PC-3 (cell line): ENCODE measurements at regions not wholly inside any gene's neighbourhood (a gene's known extent, or its start where the extent isn't known, plus 50 kb on each side); places are given as distances from the start of the nearest gene placed in this dataset.

Experiments used
- ATAC-seq: fragments of 200-7000 bp; cut with Tn5 transposase; 2 replicates; pipeline ENCODE4 v1.9.1; 2020; ENCODE audit warnings: mild to moderate bottlenecking, moderate library complexity
- BruUV-seq: library from RNA; stranded (reverse); fragments of 400-500 nt; replicated peaks from 2 replicates; lab custom pipeline; 2021; lab: Mats Ljungman, UMichigan
- CTCF ChIA-PET: fragments of 300-600 bp; sonication (Branson Sonifier 250); formaldehyde crosslinking; loops from one replicate; lab custom pipeline; 2022; ENCODE audit warnings: antibody characterized with exemption; lab: Charles Lee
- POLR2A ChIA-PET: fragments of 300-600 bp; sonication (Branson Sonifier 250); formaldehyde crosslinking; loops from one replicate; lab custom pipeline; 2022; ENCODE audit warnings: antibody characterized with exemption; ENCODE audit not compliant: unreplicated experiment; lab: Charles Lee
- DNase-seq: peaks from one replicate; pipeline ENCODE4 v3.0.0-alpha.2; 2015
- H2AFZ ChIP-seq: fragments of 300-600 bp; sonication (generic); 2 replicates; pipeline ENCODE4 v1.6.0; 2016; ENCODE audit warnings: antibody characterized with exemption, low read length
- H3F3A ChIP-seq: fragments of 300-600 bp; sonication (generic); one replicate; pipeline ENCODE4 v1.6.0; 2017; ENCODE audit warnings: antibody characterized with exemption, low read length, control low read depth, mild to moderate bottlenecking; ENCODE audit not compliant: unreplicated experiment
- H3K27ac ChIP-seq: fragments of 300-600 bp; sonication (generic); 2 replicates; pipeline ENCODE4 v1.5.1; 2016; ENCODE audit warnings: mild to moderate bottlenecking, low read length
- H3K27me3 ChIP-seq: fragments of 300-600 bp; sonication (generic); 2 replicates; pipeline ENCODE4 v1.6.1; 2016; ENCODE audit warnings: low read length, mixed read lengths
- H3K36me3 ChIP-seq: fragments of 300-600 bp; sonication (generic); 2 replicates; pipeline ENCODE4 v1.6.1; 2016; ENCODE audit warnings: low read depth, mixed run types, low read length, mixed read lengths
- H3K4me1 ChIP-seq: fragments of 300-600 bp; sonication (generic); 2 replicates; pipeline ENCODE4 v1.5.1; 2016; ENCODE audit warnings: low read length; ENCODE audit not compliant: insufficient read depth
- H3K4me2 ChIP-seq: fragments of 300-600 bp; sonication (generic); 2 replicates; pipeline ENCODE4 v1.6.0; 2016; ENCODE audit warnings: low read length
- H3K4me3 ChIP-seq: fragments of 300-600 bp; sonication (generic); 2 replicates; pipeline ENCODE4 v1.5.1; 2016; ENCODE audit warnings: mild to moderate bottlenecking, low read length, mixed read lengths
- H3K79me2 ChIP-seq: fragments of 300-600 bp; sonication (generic); 2 replicates; pipeline ENCODE4 v1.6.1; 2017; ENCODE audit warnings: low read length, mixed read lengths
- H3K9ac ChIP-seq: fragments of 300-600 bp; sonication (generic); 2 replicates; pipeline ENCODE4 v1.6.0; 2016; ENCODE audit warnings: mild to moderate bottlenecking, low read length
- H3K9me2 ChIP-seq: fragments of 300-600 bp; sonication (generic); replicated peaks from 2 replicates; pipeline ENCODE4 v1.6.1; 2016; ENCODE audit warnings: mixed run types, low read length, mixed read lengths
- H3K9me3 ChIP-seq: fragments of 300-600 bp; sonication (generic); 2 replicates; pipeline ENCODE4 v1.6.1; 2016; ENCODE audit warnings: low read length, mixed read lengths
- H4K20me1 ChIP-seq: fragments of 300-600 bp; sonication (generic); 2 replicates; pipeline ENCODE4 v1.6.1; 2016; ENCODE audit warnings: low read length, mixed read lengths
- EZH2 ChIP-seq: fragments of 300-600 bp; sonication (generic); IDR thresholded peaks from one replicate; pipeline ENCODE4 v1.6.1; 2017; ENCODE audit warnings: antibody characterized with exemption, mild to moderate bottlenecking, low read length; ENCODE audit not compliant: unreplicated experiment
- EZH2phosphoT487 ChIP-seq: fragments of 300-600 bp; sonication (generic); IDR thresholded peaks from 2 replicates; pipeline ENCODE4 v1.6.1; 2018; ENCODE audit warnings: mild to moderate bottlenecking, antibody characterized with exemption, low read length, borderline replicate concordance
- intact Hi-C: fragments of 100-400 bp; cut with micrococcal nuclease; formaldehyde crosslinking; loops from 2 replicates; pipeline ENCODE4 v1.9.0; 2023
- TF ChIP-seq, protein P1 (sequence below): fragments of 300-600 bp; sonication (generic); conservative IDR thresholded peaks from 2 replicates; pipeline ENCODE4 v1.5.1; 2017; ENCODE audit warnings: antibody characterized with exemption, low read depth, mild to moderate bottlenecking, low read length

DNA sequence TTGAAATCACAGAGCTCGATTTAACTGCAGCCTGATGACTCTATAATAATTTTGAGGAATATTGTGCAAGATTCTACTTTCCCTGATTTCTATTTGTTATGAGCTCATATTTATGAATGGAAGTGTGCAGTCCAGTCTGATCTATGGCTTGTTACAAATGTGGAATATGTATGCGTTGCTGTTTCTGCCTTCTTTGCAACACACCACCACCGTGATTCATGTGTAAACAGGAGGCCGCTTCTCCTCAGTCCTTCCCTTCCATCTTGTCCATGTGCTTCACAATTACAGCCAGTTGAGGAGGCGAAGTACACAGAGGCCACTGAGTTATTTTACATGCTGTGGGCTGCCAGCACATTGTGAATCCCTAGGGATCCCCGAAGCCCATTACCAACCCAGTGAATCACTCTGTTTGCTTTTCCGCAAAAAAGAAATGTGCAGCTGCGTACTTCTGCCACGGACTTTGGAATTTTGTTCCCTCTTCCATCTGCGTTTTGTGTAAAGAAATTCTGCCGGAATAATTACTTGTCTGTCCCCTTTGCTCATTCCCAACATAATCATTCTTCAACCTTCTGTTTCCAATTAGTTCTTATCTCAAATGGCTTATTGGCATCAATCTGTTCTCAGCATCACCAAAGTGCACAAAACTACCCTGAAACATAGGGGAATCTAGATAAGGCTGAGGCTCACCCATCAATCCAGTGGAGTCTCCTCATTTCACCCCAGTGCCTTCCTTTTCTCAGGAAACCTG is 551.6 kb upstream of the CITED2 start:
- H3K27ac ChIP-seq = no peak overlapping the region
- no peak for ATAC-seq
- no peak overlapping the region for H3K9ac ChIP-seq
- H3K27me3 ChIP-seq = no peaks in the 10 kb centered on the region
- H3K9me3 ChIP-seq = no peaks in the 10 kb centered on the region
- TF ChIP-seq EZH2 (no peak), EZH2phosphoT487 (no peak)
- no peaks in the 10 kb centered on the region for H3F3A ChIP-seq
- no peak for DNase-seq
- no peaks in the 10 kb centered on the region for H3K36me3 ChIP-seq
- POLR2A ChIA-PET = no interaction called here
- CTCF ChIA-PET = no interaction called here
- no peaks in the 10 kb centered on the region for H4K20me1 ChIP-seq
- H3K4me3 ChIP-seq = no peak overlapping the region
- no peaks in the 10 kb centered on the region for H3K79me2 ChIP-seq
- H3K4me2 ChIP-seq = no peak overlapping the region
- no peaks in the 10 kb centered on the region for H3K9me2 ChIP-seq
- intact Hi-C loops = no loop called here
- BruUV-seq = no TSS peak
- no peak overlapping the region for H2AFZ ChIP-seq
- no peaks in the 10 kb centered on the region for H3K4me1 ChIP-seq

DNA sequence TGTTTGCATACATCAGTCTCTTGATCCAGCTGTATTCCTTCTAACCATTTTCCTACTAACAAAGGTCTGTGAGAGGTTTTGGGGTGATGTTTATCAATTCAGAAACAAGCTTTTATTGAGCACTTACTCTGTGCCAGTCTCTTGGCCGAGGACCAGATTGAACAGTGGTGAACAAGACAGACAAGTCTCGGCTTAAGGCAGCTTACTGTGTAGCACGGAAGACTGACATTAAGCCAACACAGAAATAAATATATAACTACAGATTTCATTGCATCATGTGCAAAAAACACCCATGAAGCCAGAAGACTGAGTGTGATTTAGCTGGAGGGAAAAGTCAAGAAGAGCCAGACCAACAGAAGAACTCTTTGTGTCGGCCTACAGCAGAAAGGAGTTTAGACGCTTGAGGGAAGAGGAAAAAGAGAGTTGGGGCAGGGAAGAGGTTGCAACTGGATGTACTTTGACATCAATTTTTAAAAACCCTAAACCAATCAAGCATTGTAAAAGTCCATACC is 549.6 kb upstream of the CITED2 start:
- Histone ChIP-seq H4K20me1 (no peaks in the 10 kb centered on the region), H3K4me2 (no peak overlapping the region), H3K27me3 (no peaks in the 10 kb centered on the region), H2AFZ (no peak overlapping the region), H3K9ac (no peak overlapping the region), H3K9me2 (no peaks in the 10 kb centered on the region), H3K79me2 (no peaks in the 10 kb centered on the region), H3K4me3 (no peak overlapping the region), H3K27ac (no peak overlapping the region), H3K4me1 (no peaks in the 10 kb centered on the region), H3K36me3 (no peaks in the 10 kb centered on the region), H3K9me3 (no peaks in the 10 kb centered on the region), H3F3A (no peaks in the 10 kb centered on the region)
- no TSS peak for BruUV-seq
- TF ChIP-seq EZH2 (no peak), EZH2phosphoT487 (no peak)
- TF ChIP-seq, protein P1, sequence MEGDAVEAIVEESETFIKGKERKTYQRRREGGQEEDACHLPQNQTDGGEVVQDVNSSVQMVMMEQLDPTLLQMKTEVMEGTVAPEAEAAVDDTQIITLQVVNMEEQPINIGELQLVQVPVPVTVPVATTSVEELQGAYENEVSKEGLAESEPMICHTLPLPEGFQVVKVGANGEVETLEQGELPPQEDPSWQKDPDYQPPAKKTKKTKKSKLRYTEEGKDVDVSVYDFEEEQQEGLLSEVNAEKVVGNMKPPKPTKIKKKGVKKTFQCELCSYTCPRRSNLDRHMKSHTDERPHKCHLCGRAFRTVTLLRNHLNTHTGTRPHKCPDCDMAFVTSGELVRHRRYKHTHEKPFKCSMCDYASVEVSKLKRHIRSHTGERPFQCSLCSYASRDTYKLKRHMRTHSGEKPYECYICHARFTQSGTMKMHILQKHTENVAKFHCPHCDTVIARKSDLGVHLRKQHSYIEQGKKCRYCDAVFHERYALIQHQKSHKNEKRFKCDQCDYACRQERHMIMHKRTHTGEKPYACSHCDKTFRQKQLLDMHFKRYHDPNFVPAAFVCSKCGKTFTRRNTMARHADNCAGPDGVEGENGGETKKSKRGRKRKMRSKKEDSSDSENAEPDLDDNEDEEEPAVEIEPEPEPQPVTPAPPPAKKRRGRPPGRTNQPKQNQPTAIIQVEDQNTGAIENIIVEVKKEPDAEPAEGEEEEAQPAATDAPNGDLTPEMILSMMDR = no peak
- ChIA-PET CTCF (no interaction called here), POLR2A (interaction anchor here (0.6 kb wide), 1 partner anchor 1002 kb away, joined by 5 read pairs; no protein-coding TSS in a partner anchor)
- no peak for ATAC-seq
- DNase-seq = no peak
- intact Hi-C loops = no loop called here

DNA sequence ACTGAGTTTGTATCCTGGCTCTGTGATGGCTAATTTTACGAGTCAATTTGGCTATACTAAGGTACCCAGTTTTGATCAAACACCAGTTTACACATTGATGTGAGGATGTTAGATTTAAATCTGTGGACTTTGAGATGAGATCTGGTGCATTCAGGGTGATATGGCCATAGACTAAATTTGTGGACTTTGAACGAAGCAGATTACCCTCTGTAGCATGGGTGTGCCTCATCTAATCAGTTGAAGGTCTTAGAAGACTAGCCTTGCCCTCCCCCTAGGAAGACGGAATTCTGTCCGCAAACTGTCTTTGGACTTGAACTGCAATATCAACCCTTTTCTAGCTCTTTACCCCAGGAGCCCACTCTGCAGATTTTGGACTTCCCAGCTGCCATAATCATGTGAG is 547.8 kb upstream of the CITED2 start:
- no peaks in the 10 kb centered on the region for H3F3A ChIP-seq
- intact Hi-C loops = no loop called here
- DNase-seq (no peak), ATAC-seq (no peak)
- no peaks in the 10 kb centered on the region for H4K20me1 ChIP-seq
- H3K9me2 ChIP-seq = no peaks in the 10 kb centered on the region
- ChIA-PET POLR2A (no interaction called here), CTCF (no interaction called here)
- no peaks in the 10 kb centered on the region for H3K79me2 ChIP-seq
- H3K4me1 ChIP-seq = no peaks in the 10 kb centered on the region
- H3K27me3 ChIP-seq = no peaks in the 10 kb centered on the region
- no TSS peak for BruUV-seq
- TF ChIP-seq EZH2 (no peak), EZH2phosphoT487 (no peak)
- TF ChIP-seq, protein P1 = no peak
- no peaks in the 10 kb centered on the region for H3K9me3 ChIP-seq
- H3K4me3 ChIP-seq = no peak overlapping the region
- H3K4me2 ChIP-seq = no peak overlapping the region
- no peaks in the 10 kb centered on the region for H3K36me3 ChIP-seq
- no peak overlapping the region for H2AFZ ChIP-seq
- no peak overlapping the region for H3K9ac ChIP-seq
- no peak overlapping the region for H3K27ac ChIP-seq
